ENCODE measurements at regions not wholly inside any gene's neighbourhood (a gene's known extent, or its start where the extent isn't known, plus 50 kb on each side); places are given as distances from the start of the nearest gene placed in this dataset.

DNA sequence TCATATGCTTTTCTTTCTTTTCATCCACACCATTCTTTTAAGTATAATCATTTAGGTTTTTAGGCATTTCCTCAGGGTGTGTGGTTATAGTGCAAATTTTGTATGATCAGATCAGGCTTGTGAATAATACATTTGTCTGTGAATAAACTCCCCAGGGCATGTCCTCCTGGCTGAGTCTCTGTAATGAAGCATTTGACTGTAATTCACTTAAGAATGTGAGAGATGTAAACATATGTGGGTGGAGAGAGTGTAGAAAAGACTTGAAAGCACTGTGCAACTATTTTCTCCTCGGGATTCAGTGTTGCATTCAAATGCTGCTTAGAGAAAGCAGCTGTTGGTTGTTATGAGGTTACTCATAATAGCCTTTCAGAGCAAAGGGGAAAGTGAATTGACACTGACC, 996.5 kb downstream of the TUSC7 start:
- Histone ChIP-seq H3K27me3 (no peaks in the 10 kb centered on the region), H3K9me3 (no peaks in the 10 kb centered on the region), H3K36me3 (no peaks in the 10 kb centered on the region), H3K4me1 (no peaks in the 10 kb centered on the region), H3K27ac (no peak overlapping the region), H3K4me3 (replicated peaks in 1 of 3) (no peak overlapping the region)
- intact Hi-C loops (cut with DNase I) = no loop called here
- no peak for DNase-seq
- TF ChIP-seq POLR2A (IDR thresholded peaks at IDR 0.05) = no peak
- TF ChIP-seq, protein P1, sequence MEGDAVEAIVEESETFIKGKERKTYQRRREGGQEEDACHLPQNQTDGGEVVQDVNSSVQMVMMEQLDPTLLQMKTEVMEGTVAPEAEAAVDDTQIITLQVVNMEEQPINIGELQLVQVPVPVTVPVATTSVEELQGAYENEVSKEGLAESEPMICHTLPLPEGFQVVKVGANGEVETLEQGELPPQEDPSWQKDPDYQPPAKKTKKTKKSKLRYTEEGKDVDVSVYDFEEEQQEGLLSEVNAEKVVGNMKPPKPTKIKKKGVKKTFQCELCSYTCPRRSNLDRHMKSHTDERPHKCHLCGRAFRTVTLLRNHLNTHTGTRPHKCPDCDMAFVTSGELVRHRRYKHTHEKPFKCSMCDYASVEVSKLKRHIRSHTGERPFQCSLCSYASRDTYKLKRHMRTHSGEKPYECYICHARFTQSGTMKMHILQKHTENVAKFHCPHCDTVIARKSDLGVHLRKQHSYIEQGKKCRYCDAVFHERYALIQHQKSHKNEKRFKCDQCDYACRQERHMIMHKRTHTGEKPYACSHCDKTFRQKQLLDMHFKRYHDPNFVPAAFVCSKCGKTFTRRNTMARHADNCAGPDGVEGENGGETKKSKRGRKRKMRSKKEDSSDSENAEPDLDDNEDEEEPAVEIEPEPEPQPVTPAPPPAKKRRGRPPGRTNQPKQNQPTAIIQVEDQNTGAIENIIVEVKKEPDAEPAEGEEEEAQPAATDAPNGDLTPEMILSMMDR (IDR thresholded peaks at IDR 0.05) = no peak
- WGBS, 2 donors = 48 to 54% methylated on average over 1 of the region's 1 CpG

DNA sequence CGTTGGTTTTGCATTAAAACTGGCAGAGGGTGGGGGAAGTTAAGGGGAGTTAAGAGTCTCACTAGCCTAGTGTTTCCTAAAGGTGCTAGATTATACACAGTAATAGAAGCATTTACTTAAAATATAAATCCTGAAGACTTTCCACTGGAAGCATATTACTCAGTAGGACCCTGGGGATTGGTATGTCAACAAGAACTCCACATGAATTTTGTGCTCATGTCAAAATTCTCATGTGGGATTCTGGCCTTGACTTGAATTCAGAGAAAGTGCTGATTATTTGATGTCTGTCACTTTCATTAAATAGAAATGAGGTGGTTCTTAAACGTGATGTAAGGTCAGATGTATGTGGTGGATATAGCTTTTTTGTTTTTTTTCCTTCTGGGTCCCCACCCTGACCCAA, 997.2 kb downstream of the TUSC7 start:
- no peak for TF ChIP-seq POLR2A (IDR thresholded peaks at IDR 0.05)
- TF ChIP-seq, protein P1 (IDR thresholded peaks at IDR 0.05) = no peak
- Histone ChIP-seq H3K4me3 (replicated peaks in 1 of 3) (no peak overlapping the region), H3K27me3 (no peaks in the 10 kb centered on the region), H3K4me1 (no peaks in the 10 kb centered on the region), H3K36me3 (no peaks in the 10 kb centered on the region), H3K9me3 (no peaks in the 10 kb centered on the region), H3K27ac (no peak overlapping the region)
- DNase-seq = no peak
- 63 to 70% methylated on average over 2 of the region's 2 CpGs for WGBS, 2 donors
- intact Hi-C loops (cut with DNase I) = no loop called here

DNA sequence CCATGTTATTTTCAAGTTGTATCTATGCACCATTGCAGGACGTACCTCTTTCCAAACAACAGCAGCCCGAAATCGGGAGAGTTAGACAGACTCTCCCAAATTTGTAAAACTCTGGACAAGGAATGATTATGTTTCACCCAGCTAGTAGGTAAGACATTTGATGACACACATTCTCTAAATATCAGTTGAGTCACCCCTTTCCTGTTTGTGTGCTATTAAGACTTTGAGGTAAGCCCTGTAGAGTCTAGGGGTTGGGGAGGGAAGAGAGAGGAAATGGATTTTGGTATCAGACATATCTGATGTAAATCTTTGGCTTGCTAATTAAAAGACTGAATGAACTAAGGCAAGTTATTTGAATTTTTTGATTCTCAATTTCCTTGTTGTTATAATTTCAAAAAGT, 999.0 kb downstream of the TUSC7 start:
- Histone ChIP-seq H3K9me3 (no peaks in the 10 kb centered on the region), H3K4me3 (replicated peaks in 1 of 3) (no peak overlapping the region), H3K27me3 (no peaks in the 10 kb centered on the region), H3K27ac (no peak overlapping the region), H3K4me1 (no peaks in the 10 kb centered on the region), H3K36me3 (no peaks in the 10 kb centered on the region)
- DNase-seq = no peak
- intact Hi-C loops (cut with DNase I) = no loop called here
- no peak for TF ChIP-seq POLR2A (IDR thresholded peaks at IDR 0.05)
- TF ChIP-seq, protein P1 (IDR thresholded peaks at IDR 0.05) = no peak
- 90 to 93% methylated on average over 3 of the region's 3 CpGs for WGBS, 2 donors

DNA sequence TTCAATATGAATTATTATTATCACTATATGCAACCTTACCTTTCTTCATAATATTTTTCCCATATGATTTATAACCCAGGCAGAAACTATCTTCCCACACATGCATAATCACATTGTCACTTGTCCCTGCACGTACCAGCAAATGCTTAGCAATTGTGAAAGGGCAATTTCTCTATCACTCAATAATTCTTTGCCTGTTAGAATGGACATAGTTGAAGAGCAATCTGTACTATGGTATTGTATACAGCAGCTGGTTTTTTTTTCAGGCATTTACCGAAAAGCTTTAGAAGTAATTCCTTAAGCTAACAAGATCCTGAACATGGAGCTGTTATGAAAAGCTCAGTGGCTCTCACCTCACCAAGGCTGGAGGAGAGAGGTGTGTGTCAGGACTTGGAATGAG, 999.5 kb downstream of the TUSC7 start:
- DNase-seq = no peak
- H3K36me3 ChIP-seq = no peaks in the 10 kb centered on the region
- no peak overlapping the region for H3K4me3 ChIP-seq (replicated peaks in 1 of 3)
- no peaks in the 10 kb centered on the region for H3K27me3 ChIP-seq
- H3K27ac ChIP-seq = no peak overlapping the region
- intact Hi-C loops (cut with DNase I) = no loop called here
- no peaks in the 10 kb centered on the region for H3K4me1 ChIP-seq
- TF ChIP-seq POLR2A (IDR thresholded peaks at IDR 0.05) = no peak
- TF ChIP-seq, protein P1 (IDR thresholded peaks at IDR 0.05) = no peak
- H3K9me3 ChIP-seq = no peaks in the 10 kb centered on the region
- WGBS, 2 donors = 70 to 71% methylated on average over 2 of the region's 2 CpGs

DNA sequence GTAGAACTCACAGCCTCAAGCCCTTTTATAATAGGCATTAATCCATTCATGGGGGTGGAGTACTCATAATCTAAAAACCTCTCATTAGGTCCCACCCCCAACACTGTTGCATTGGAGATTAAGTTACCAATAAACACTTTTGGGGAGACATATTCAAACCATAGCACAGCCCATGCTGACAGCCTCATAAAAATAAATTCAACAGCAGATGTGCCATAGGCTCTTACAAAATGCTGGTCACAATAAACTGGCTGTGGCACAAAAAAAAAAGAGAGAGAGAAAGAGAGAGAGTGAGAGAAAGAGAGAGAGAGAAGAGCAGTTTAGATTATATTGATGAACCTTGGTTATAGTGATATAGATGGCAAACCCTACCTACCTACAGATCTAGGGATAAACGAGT, 1000.9 kb downstream of the TUSC7 start:
- 77 to 82% methylated on average over 1 of the region's 1 CpG for WGBS, 2 donors
- DNase-seq = no peak
- no peak overlapping the region for H3K27ac ChIP-seq
- H3K9me3 ChIP-seq = no peaks in the 10 kb centered on the region
- TF ChIP-seq, protein P1 (IDR thresholded peaks at IDR 0.05) = no peak
- no peak for TF ChIP-seq POLR2A (IDR thresholded peaks at IDR 0.05)
- H3K4me3 ChIP-seq (replicated peaks in 1 of 3) = no peak overlapping the region
- intact Hi-C loops (cut with DNase I) = no loop called here
- H3K27me3 ChIP-seq = no peaks in the 10 kb centered on the region
- H3K4me1 ChIP-seq = no peaks in the 10 kb centered on the region
- no peaks in the 10 kb centered on the region for H3K36me3 ChIP-seq

Data from thyroid gland (tissue), 4 donors.